Testis (tissue), 2 donors: ENCODE measurements at regions not wholly inside any gene's neighbourhood (a gene's known extent, or its start where the extent isn't known, plus 50 kb on each side); places are given as distances from the start of the nearest gene placed in this dataset.

Experiments
- POLR2A ChIP-seq: fragments of 450-650 bp; IDR thresholded peaks from one replicate; pipeline ENCODE4 v1.6.1; 2017; ENCODE audit warnings: antibody characterized with exemption, mild to moderate bottlenecking, moderate library complexity
- TF ChIP-seq, protein P1 (sequence below), 3 experiments: fragments of 450-650 bp in 2 of 3; fragments of 200-600 bp in 1 of 3; sonication (generic) in 1 of 3; IDR thresholded peaks; one replicate each; pipeline ENCODE4 v1.5.1; 2016 to 2019; ENCODE audit warnings: antibody characterized with exemption in 3 of 3, mild to moderate bottlenecking in 2 of 3, moderate library complexity in 1 of 3

DNA sequence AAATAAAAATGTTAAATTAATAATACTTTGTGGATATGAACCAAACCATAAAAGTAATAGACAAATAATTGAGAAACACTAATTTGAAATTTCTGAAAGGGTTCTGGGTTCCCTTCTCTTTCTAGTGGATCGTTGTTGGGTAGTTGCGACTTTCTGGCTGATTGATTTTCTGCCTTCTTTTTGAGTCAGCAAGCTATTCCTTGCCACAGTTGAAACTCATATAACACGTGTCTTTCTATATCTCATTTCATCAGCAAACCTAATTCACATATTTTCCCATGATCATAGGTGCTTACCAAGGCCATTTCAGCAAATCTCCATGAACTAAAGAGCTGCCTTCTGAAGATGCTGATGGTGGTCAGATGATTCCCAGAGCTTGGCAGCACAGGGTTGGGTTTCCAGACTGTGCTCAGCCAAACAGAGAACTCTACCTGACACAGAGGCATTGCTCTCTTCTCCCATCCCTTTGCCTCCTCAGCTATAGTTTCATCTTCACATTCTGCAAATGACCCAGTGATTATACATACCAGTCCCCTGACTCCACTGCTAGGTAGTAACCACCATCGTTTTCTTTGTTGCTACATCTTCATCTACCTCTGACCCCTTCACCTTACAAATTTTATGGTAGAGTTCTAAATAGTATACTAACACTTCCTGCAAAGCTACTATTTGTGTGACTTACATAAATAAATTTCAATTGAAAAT lies 383.9 kb upstream of the DPH6 start:
- TF ChIP-seq, protein P1, sequence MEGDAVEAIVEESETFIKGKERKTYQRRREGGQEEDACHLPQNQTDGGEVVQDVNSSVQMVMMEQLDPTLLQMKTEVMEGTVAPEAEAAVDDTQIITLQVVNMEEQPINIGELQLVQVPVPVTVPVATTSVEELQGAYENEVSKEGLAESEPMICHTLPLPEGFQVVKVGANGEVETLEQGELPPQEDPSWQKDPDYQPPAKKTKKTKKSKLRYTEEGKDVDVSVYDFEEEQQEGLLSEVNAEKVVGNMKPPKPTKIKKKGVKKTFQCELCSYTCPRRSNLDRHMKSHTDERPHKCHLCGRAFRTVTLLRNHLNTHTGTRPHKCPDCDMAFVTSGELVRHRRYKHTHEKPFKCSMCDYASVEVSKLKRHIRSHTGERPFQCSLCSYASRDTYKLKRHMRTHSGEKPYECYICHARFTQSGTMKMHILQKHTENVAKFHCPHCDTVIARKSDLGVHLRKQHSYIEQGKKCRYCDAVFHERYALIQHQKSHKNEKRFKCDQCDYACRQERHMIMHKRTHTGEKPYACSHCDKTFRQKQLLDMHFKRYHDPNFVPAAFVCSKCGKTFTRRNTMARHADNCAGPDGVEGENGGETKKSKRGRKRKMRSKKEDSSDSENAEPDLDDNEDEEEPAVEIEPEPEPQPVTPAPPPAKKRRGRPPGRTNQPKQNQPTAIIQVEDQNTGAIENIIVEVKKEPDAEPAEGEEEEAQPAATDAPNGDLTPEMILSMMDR (IDR thresholded peaks at IDR 0.05): no peak
- TF ChIP-seq POLR2A: no peak
